Muscle layer of duodenum (tissue), 2 donors: ENCODE measurements at regions not wholly inside any gene's neighbourhood (a gene's known extent, or its start where the extent isn't known, plus 50 kb on each side); places are given as distances from the start of the nearest gene placed in this dataset.
"Not testable (repeated sequence)": the region's sequence is repeated elsewhere in the genome, so short reads cannot be mapped to it uniquely, and the experiment has no call there.

Experiments used
- H3K27ac ChIP-seq: one replicate; pipeline ENCODE4 v1.7.0; 2013; ENCODE audit warnings: mild to moderate bottlenecking, low read length
- H3K27me3 ChIP-seq: one replicate; pipeline ENCODE4 v1.7.0; 2013; ENCODE audit warnings: low read depth, mild to moderate bottlenecking, control low read depth, low read length
- H3K36me3 ChIP-seq, 2 donors: one replicate each; pipeline ENCODE4 v1.7.0; 2013; ENCODE audit warnings: low read length in 2 of 2, control low read depth in 1 of 2, mild to moderate bottlenecking in 1 of 2; ENCODE audit not compliant: insufficient read depth in 2 of 2, control insufficient read depth in 1 of 2
- H3K4me1 ChIP-seq, 2 donors: one replicate each; pipeline ENCODE4 v1.7.0; 2013; ENCODE audit warnings: low read length in 2 of 2, mild to moderate bottlenecking in 2 of 2, control low read depth in 1 of 2, moderate library complexity in 1 of 2; ENCODE audit not compliant: insufficient read depth in 2 of 2, control insufficient read depth in 1 of 2
- H3K4me3 ChIP-seq, 2 donors: one replicate each; pipeline ENCODE4 v1.7.0; 2013; ENCODE audit warnings: low read length in 2 of 2, low read depth in 1 of 2, mild to moderate bottlenecking in 1 of 2
- H3K9me3 ChIP-seq, 2 donors: one replicate each; pipeline ENCODE4 v1.7.0; 2013; ENCODE audit warnings: low read length in 2 of 2, control low read depth in 1 of 2, mild to moderate bottlenecking in 1 of 2; ENCODE audit not compliant: control insufficient read depth in 1 of 2
- donor health status: healthy.

- H3K4me3 ChIP-seq: no peak overlapping the region
Observed at GRCh38 chr5:118603278-118603677, 385.1 kb downstream of the DTWD2 start.

GRCh38 chr5:118598311-118598710 is 390.0 kb downstream of the DTWD2 start:
- Histone ChIP-seq H3K27ac (no peak overlapping the region), H3K4me1 (no peaks in the 10 kb centered on the region), H3K4me3 (no peak overlapping the region), H3K36me3 (no peaks in the 10 kb centered on the region), H3K27me3 (no peaks in the 10 kb centered on the region), H3K9me3 (no peaks in the 10 kb centered on the region)

More at GRCh38 chr5:118603278-118603677, 385.1 kb downstream of the DTWD2 start:
- Histone ChIP-seq H3K9me3 (no peaks in the 10 kb centered on the region), H3K27me3 (no peaks in the 10 kb centered on the region), H3K27ac (no peak overlapping the region), H3K36me3 (no peaks in the 10 kb centered on the region), H3K4me1 (no peaks in the 10 kb centered on the region)

- H3K36me3 ChIP-seq: no peaks in the 10 kb centered on the region
- no peaks in the 10 kb centered on the region for H3K4me1 ChIP-seq
- no peak overlapping the region for H3K4me3 ChIP-seq
- H3K9me3 ChIP-seq: no peaks in the 10 kb centered on the region
- H3K27me3 ChIP-seq: no peaks in the 10 kb centered on the region
- no peak overlapping the region for H3K27ac ChIP-seq
Observed at GRCh38 chr5:118597543-118597942, 390.8 kb downstream of the DTWD2 start.

- no peaks in the 10 kb centered on the region for H3K27me3 ChIP-seq
Observed at GRCh38 chr5:118596255-118596654, 392.1 kb downstream of the DTWD2 start.

GRCh38 chr5:118593003-118593328 is 395.4 kb downstream of the DTWD2 start:
- Histone ChIP-seq H3K4me3 (no peak overlapping the region), H3K4me1 (no peaks in the 10 kb centered on the region), H3K27ac (no peak overlapping the region), H3K36me3 (no peaks in the 10 kb centered on the region), H3K9me3 (no peaks in the 10 kb centered on the region), H3K27me3 (no peaks in the 10 kb centered on the region)

More at GRCh38 chr5:118596255-118596654, 392.1 kb downstream of the DTWD2 start:
- H3K36me3 ChIP-seq: no peaks in the 10 kb centered on the region
- H3K27ac ChIP-seq: no peak overlapping the region
- H3K4me3 ChIP-seq: no peak overlapping the region
- H3K9me3 ChIP-seq: no peaks in the 10 kb centered on the region
- H3K4me1 ChIP-seq: no peaks in the 10 kb centered on the region

- Histone ChIP-seq H3K4me3 (no peak overlapping the region), H3K27me3 (no peaks in the 10 kb centered on the region)
Observed at GRCh38 chr5:118592229-118593002, 395.9 kb downstream of the DTWD2 start.

GRCh38 chr5:118590806-118591205 is 397.5 kb downstream of the DTWD2 start:
- no peaks in the 10 kb centered on the region for H3K36me3 ChIP-seq
- no peaks in the 10 kb centered on the region for H3K9me3 ChIP-seq
- no peak overlapping the region for H3K4me3 ChIP-seq
- no peaks in the 10 kb centered on the region for H3K4me1 ChIP-seq
- H3K27me3 ChIP-seq: no peaks in the 10 kb centered on the region
- no peak overlapping the region for H3K27ac ChIP-seq

More at GRCh38 chr5:118592229-118593002, 395.9 kb downstream of the DTWD2 start:
- Histone ChIP-seq H3K4me1 (no peaks in the 10 kb centered on the region), H3K27ac (no peak overlapping the region), H3K36me3 (no peaks in the 10 kb centered on the region), H3K9me3 (no peaks in the 10 kb centered on the region)

GRCh38 chr5:118580949-118581348 is 407.4 kb downstream of the DTWD2 start:
- no peak overlapping the region for H3K27ac ChIP-seq
- H3K9me3 ChIP-seq: no peaks in the 10 kb centered on the region
- H3K36me3 ChIP-seq: no peaks in the 10 kb centered on the region
- H3K27me3 ChIP-seq: no peaks in the 10 kb centered on the region
- no peak overlapping the region for H3K4me3 ChIP-seq
- no peaks in the 10 kb centered on the region for H3K4me1 ChIP-seq

- Histone ChIP-seq H3K9me3 (no peaks in the 10 kb centered on the region), H3K27ac (no peak overlapping the region), H3K4me3 (no peak overlapping the region), H3K4me1 (no peaks in the 10 kb centered on the region), H3K27me3 (no peaks in the 10 kb centered on the region), H3K36me3 (no peaks in the 10 kb centered on the region)
Observed at GRCh38 chr5:118578093-118578492, 410.3 kb downstream of the DTWD2 start.

- H3K36me3 ChIP-seq: no peaks in the 10 kb centered on the region
- no peak overlapping the region for H3K4me3 ChIP-seq
- H3K27ac ChIP-seq: no peak overlapping the region
- no peaks in the 10 kb centered on the region for H3K27me3 ChIP-seq
- no peaks in the 10 kb centered on the region for H3K4me1 ChIP-seq
- H3K9me3 ChIP-seq: no peaks in the 10 kb centered on the region
Observed at GRCh38 chr5:118577621-118578020, 410.7 kb downstream of the DTWD2 start.

GRCh38 chr5:118570276-118570675 is 418.1 kb downstream of the DTWD2 start:
- H3K27me3 ChIP-seq, H3K36me3 ChIP-seq, H3K4me3 ChIP-seq, H3K4me1 ChIP-seq, H3K9me3 ChIP-seq, H3K27ac ChIP-seq: not testable (repeated sequence)

GRCh38 chr5:118569596-118569995 is 418.8 kb downstream of the DTWD2 start:
- H3K27me3 ChIP-seq, H3K4me3 ChIP-seq, H3K9me3 ChIP-seq, H3K4me1 ChIP-seq, H3K27ac ChIP-seq, H3K36me3 ChIP-seq: not testable (repeated sequence)
